ENCODE measurements at regions not wholly inside any gene's neighbourhood (a gene's known extent, or its start where the extent isn't known, plus 50 kb on each side); places are given as distances from the start of the nearest gene placed in this dataset.

- Histone ChIP-seq H3K79me2 (replicated peaks; ENCODE audit: insufficient read depth) (no peaks in the 10 kb centered on the region), H3K4me1 (ENCODE audit: insufficient read depth) (no peaks in the 10 kb centered on the region), H3K4me2 (no peak overlapping the region), H3K9me2 (ENCODE audit: insufficient read depth) (0 out of 2 replicates have a peak, but pooled peaks cover 4% of the 10 kb centered on the region), H3F3A (replicated peaks; ENCODE audit: low read depth) (no peaks in the 10 kb centered on the region), H3K36me3 (ENCODE audit: insufficient read depth) (no peaks in the 10 kb centered on the region), H3K27me3 (ENCODE audit: insufficient read depth) (no peaks in the 10 kb centered on the region), H3K4me3 (no peak overlapping the region), H3K27ac (ENCODE audit: low read depth) (no peak overlapping the region), H4K20me1 (replicated peaks; ENCODE audit: insufficient read depth) (no peaks in the 10 kb centered on the region), H2AFZ (no peak overlapping the region)
- Mint-ChIP-seq H3K4me1 (no peaks in the 10 kb centered on the region), H3K4me3 (no peak overlapping the region), H3K27ac (no peak overlapping the region), H3K36me3 (ENCODE audit: low read depth) (0 out of 3 replicates have a peak, but pooled peaks cover 3% of the 10 kb centered on the region), H3K9me3 (peaks cover 10% of the 10 kb centered on the region; the same call in 2 of the 3 replicates), H3K27me3 (ENCODE audit: insufficient read depth, low read depth, poor library complexity) (no peaks in the 10 kb centered on the region)
- TF ChIP-seq CREB1 (CRISPR knock-in tag; IDR thresholded peaks at IDR 0.05; ENCODE audit: low read depth) = no peak
- TF ChIP-seq, protein P1, sequence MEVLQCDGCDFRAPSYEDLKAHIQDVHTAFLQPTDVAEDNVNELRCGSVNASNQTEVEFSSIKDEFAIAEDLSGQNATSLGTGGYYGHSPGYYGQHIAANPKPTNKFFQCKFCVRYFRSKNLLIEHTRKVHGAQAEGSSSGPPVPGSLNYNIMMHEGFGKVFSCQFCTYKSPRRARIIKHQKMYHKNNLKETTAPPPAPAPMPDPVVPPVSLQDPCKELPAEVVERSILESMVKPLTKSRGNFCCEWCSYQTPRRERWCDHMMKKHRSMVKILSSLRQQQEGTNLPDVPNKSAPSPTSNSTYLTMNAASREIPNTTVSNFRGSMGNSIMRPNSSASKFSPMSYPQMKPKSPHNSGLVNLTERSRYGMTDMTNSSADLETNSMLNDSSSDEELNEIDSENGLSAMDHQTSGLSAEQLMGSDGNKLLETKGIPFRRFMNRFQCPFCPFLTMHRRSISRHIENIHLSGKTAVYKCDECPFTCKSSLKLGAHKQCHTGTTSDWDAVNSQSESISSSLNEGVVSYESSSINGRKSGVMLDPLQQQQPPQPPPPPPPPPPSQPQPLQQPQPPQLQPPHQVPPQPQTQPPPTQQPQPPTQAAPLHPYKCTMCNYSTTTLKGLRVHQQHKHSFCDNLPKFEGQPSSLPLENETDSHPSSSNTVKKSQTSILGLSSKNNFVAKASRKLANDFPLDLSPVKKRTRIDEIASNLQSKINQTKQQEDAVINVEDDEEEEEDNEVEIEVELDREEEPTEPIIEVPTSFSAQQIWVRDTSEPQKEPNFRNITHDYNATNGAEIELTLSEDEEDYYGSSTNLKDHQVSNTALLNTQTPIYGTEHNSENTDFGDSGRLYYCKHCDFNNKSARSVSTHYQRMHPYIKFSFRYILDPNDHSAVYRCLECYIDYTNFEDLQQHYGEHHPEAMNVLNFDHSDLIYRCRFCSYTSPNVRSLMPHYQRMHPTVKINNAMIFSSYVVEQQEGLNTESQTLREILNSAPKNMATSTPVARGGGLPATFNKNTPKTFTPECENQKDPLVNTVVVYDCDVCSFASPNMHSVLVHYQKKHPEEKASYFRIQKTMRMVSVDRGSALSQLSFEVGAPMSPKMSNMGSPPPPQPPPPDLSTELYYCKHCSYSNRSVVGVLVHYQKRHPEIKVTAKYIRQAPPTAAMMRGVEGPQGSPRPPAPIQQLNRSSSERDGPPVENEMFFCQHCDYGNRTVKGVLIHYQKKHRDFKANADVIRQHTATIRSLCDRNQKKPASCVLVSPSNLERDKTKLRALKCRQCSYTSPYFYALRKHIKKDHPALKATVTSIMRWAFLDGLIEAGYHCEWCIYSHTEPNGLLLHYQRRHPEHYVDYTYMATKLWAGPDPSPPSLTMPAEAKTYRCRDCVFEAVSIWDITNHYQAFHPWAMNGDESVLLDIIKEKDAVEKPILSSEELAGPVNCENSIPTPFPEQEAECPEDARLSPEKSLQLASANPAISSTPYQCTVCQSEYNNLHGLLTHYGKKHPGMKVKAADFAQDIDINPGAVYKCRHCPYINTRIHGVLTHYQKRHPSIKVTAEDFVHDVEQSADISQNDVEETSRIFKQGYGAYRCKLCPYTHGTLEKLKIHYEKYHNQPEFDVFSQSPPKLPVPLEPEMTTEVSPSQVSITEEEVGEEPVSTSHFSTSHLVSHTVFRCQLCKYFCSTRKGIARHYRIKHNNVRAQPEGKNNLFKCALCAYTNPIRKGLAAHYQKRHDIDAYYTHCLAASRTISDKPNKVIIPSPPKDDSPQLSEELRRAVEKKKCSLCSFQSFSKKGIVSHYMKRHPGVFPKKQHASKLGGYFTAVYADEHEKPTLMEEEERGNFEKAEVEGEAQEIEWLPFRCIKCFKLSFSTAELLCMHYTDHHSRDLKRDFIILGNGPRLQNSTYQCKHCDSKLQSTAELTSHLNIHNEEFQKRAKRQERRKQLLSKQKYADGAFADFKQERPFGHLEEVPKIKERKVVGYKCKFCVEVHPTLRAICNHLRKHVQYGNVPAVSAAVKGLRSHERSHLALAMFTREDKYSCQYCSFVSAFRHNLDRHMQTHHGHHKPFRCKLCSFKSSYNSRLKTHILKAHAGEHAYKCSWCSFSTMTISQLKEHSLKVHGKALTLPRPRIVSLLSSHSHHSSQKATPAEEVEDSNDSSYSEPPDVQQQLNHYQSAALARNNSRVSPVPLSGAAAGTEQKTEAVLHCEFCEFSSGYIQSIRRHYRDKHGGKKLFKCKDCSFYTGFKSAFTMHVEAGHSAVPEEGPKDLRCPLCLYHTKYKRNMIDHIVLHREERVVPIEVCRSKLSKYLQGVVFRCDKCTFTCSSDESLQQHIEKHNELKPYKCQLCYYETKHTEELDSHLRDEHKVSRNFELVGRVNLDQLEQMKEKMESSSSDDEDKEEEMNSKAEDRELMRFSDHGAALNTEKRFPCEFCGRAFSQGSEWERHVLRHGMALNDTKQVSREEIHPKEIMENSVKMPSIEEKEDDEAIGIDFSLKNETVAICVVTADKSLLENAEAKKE (CRISPR knock-in tag; IDR thresholded peaks at IDR 0.05) = no peak
- no peak for TF ChIP-seq STAT1 (IDR thresholded peaks at IDR 0.05; ENCODE audit: unreplicated experiment)
- TF ChIP-seq EZH2phosphoT487 (IDR thresholded peaks at IDR 0.05; ENCODE audit: unreplicated experiment) = no peak
- TF ChIP-seq POLR2AphosphoS5 (IDR thresholded peaks at IDR 0.05; ENCODE audit: low read depth) = no peak
- TF ChIP-seq ZNF114 (CRISPR knock-in tag; IDR thresholded peaks at IDR 0.05) = no peak
- no peak for TF ChIP-seq CTCF (conservative IDR thresholded peaks at IDR 0.05; ENCODE audit: low read depth in 2 of 2)
- TF ChIP-seq JUNB (IDR thresholded peaks at IDR 0.05; ENCODE audit: unreplicated experiment) = no peak
- TF ChIP-seq REST (IDR thresholded peaks at IDR 0.05; ENCODE audit: unreplicated experiment) = no peak
- TF ChIP-seq, protein P2, sequence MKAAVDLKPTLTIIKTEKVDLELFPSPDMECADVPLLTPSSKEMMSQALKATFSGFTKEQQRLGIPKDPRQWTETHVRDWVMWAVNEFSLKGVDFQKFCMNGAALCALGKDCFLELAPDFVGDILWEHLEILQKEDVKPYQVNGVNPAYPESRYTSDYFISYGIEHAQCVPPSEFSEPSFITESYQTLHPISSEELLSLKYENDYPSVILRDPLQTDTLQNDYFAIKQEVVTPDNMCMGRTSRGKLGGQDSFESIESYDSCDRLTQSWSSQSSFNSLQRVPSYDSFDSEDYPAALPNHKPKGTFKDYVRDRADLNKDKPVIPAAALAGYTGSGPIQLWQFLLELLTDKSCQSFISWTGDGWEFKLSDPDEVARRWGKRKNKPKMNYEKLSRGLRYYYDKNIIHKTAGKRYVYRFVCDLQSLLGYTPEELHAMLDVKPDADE (IDR thresholded peaks at IDR 0.05) = no peak
- TF ChIP-seq EZH2 (IDR thresholded peaks at IDR 0.05; ENCODE audit: low read depth, unreplicated experiment) = no peak
- TF ChIP-seq NANOG (IDR thresholded peaks at IDR 0.05; ENCODE audit: borderline replicate concordance) = no peak
- no peak for TF ChIP-seq ZNF331 (CRISPR knock-in tag; IDR thresholded peaks at IDR 0.05; ENCODE audit: low read depth)
- DNase-seq (ENCODE audit: low spot score) (no peak), ATAC-seq (no peak)
Observed at GRCh38 chr6:88513471-88513870, 347.3 kb upstream of the CNR1 start.
